ENCODE measurements at regions not wholly inside any gene's neighbourhood (a gene's known extent, or its start where the extent isn't known, plus 50 kb on each side); places are given as distances from the start of the nearest gene placed in this dataset.

DNA sequence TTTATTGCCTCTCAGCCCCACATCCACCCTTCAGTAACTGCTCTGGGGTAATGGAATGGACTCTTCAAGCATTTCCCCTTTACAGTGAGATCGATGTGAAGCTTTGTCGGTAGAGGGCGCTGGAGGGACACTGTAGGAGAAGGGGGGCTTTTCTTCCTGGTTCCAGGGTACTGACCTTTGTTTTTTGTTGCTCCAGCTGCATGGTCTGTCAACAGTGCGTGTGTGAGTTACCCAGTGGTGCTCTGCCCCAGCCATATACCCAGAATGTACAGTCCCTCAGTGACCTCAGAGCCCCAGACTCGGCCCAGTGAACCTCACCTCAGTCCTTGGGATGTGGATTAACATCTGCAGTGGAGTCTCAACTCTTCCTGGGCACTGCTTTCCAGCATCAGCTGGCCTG, 180.3 kb upstream of the TSC22D2 start:
- Histone ChIP-seq H4K8ac (ENCODE audit: low read depth, low read length) (no peak overlapping the region), H3K27ac (ENCODE audit: low read depth, low read length) (no peak overlapping the region), H3K56ac (ENCODE audit: low read length) (peak overlapping the region; percentile 1), H3K27me3 (ENCODE audit: insufficient read depth, low read length, poor library complexity) (no peaks in the 10 kb centered on the region), H3K23ac (ENCODE audit: low read length) (no peak overlapping the region), H3K4ac (ENCODE audit: low read depth, low read length) (no peak overlapping the region), H3K18ac (ENCODE audit: low read length) (no peak overlapping the region), H2BK15ac (replicated peaks; ENCODE audit: low read depth) (no peak overlapping the region), H3K9ac (ENCODE audit: low read length) (no peak overlapping the region), H4K5ac (ENCODE audit: low read length) (no peak overlapping the region), H2AK5ac (ENCODE audit: low read length) (no peak overlapping the region), H2BK5ac (ENCODE audit: low read length) (no peak overlapping the region), H3K79me2 (ENCODE audit: control insufficient read depth, insufficient read depth, low read length) (no peaks in the 10 kb centered on the region), H3K79me1 (ENCODE audit: low read length) (no peaks in the 10 kb centered on the region), H3K36me3 (ENCODE audit: control insufficient read depth, insufficient read depth, low read length) (no peaks in the 10 kb centered on the region), H3K4me2 (ENCODE audit: low read length) (no peak overlapping the region), H2BK120ac (ENCODE audit: low read depth, low read length) (no peak overlapping the region), H3K4me1 (ENCODE audit: control insufficient read depth, low read depth, low read length) (peaks cover 20% of the 10 kb centered on the region), H3K4me3 (ENCODE audit: low read length) (no peak overlapping the region)
- DNase-seq, result peak; percentile 91
- WGBS (ENCODE audit: extremely low coverage, insufficient coverage, low lambda C conversion rate), result no CpG with 5 or more reads among the region's 5 CpGs

DNA sequence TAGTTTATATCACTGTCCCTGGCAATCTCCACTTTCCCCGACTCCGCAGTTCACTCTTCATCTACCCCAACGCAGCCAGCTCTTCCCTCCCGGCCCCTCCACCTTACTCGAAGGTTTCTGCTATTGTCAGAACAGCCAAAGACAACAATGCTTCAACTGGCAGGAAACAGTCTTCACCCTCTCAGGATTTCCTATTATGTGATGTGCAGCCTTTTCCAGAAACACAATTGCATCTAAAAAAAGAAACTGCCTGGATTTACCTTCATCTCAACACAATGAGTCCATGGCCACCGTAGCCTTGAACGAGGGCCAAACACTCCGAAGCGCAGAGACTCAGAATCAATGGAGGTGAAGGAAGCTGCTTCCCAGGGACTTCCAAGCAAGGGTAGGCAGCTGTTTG, 182.1 kb upstream of the TSC22D2 start:
- Histone ChIP-seq H2BK5ac (ENCODE audit: low read length) (no peak overlapping the region), H3K23ac (ENCODE audit: low read length) (no peak overlapping the region), H2BK15ac (replicated peaks; ENCODE audit: low read depth) (no peak overlapping the region), H2AK5ac (ENCODE audit: low read length) (no peak overlapping the region), H3K79me2 (ENCODE audit: control insufficient read depth, insufficient read depth, low read length) (no peaks in the 10 kb centered on the region), H3K4ac (ENCODE audit: low read depth, low read length) (no peak overlapping the region), H3K9ac (ENCODE audit: low read length) (no peak overlapping the region), H3K4me2 (ENCODE audit: low read length) (no peak overlapping the region), H3K27me3 (ENCODE audit: insufficient read depth, low read length, poor library complexity) (no peaks in the 10 kb centered on the region), H3K18ac (ENCODE audit: low read length) (no peak overlapping the region), H3K4me3 (ENCODE audit: low read length) (no peak overlapping the region), H2BK120ac (ENCODE audit: low read depth, low read length) (no peak overlapping the region), H4K8ac (ENCODE audit: low read depth, low read length) (no peak overlapping the region), H4K5ac (ENCODE audit: low read length) (no peak overlapping the region), H3K79me1 (ENCODE audit: low read length) (no peaks in the 10 kb centered on the region), H3K36me3 (ENCODE audit: control insufficient read depth, insufficient read depth, low read length) (no peaks in the 10 kb centered on the region), H3K56ac (ENCODE audit: low read length) (no peak overlapping the region), H3K4me1 (ENCODE audit: control insufficient read depth, low read depth, low read length) (peaks cover 24% of the 10 kb centered on the region), H3K27ac (ENCODE audit: low read depth, low read length) (no peak overlapping the region)
- no CpG with 5 or more reads among the region's 9 CpGs for WGBS (ENCODE audit: extremely low coverage, insufficient coverage, low lambda C conversion rate)
- DNase-seq, result no peak

DNA sequence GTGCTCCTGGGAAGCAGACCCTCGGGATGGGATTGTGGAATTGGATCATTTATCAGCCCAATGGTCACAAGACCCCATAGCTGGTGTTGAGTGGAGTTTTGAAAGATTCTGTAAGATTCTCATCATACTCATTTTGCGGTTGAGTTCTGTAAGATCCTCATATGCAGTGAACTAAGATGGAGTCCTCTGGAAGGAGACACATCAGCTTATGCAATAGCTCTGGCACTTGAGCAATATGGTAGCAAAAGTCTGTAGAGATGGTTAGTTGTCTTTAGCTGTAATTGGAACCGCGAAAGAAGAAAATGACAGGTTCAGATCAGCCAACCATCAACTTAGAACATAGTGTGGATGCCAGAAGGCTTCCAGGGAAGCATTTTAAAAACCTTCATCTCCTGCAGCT, 184.5 kb upstream of the TSC22D2 start:
- no peak overlapping the region for H3K9ac ChIP-seq (ENCODE audit: low read length)
- DNase-seq, result no peak
- no peak overlapping the region for H2BK5ac ChIP-seq (ENCODE audit: low read length)
- H3K18ac ChIP-seq (ENCODE audit: low read length), result no peak overlapping the region
- no peak overlapping the region for H3K27ac ChIP-seq (ENCODE audit: low read depth, low read length)
- H2BK120ac ChIP-seq (ENCODE audit: low read depth, low read length), result no peak overlapping the region
- H3K27me3 ChIP-seq (ENCODE audit: insufficient read depth, low read length, poor library complexity), result no peaks in the 10 kb centered on the region
- no peak overlapping the region for H4K8ac ChIP-seq (ENCODE audit: low read depth, low read length)
- no peak overlapping the region for H2AK5ac ChIP-seq (ENCODE audit: low read length)
- H3K23ac ChIP-seq (ENCODE audit: low read length), result no peak overlapping the region
- H3K4me2 ChIP-seq (ENCODE audit: low read length), result no peak overlapping the region
- H3K56ac ChIP-seq (ENCODE audit: low read length), result no peak overlapping the region
- H3K36me3 ChIP-seq (ENCODE audit: control insufficient read depth, insufficient read depth, low read length), result no peaks in the 10 kb centered on the region
- no peak overlapping the region for H2BK15ac ChIP-seq (replicated peaks; ENCODE audit: low read depth)
- no peak overlapping the region for H3K4me3 ChIP-seq (ENCODE audit: low read length)
- no peak overlapping the region for H3K4ac ChIP-seq (ENCODE audit: low read depth, low read length)
- no peak overlapping the region for H4K5ac ChIP-seq (ENCODE audit: low read length)
- no peaks in the 10 kb centered on the region for H3K79me2 ChIP-seq (ENCODE audit: control insufficient read depth, insufficient read depth, low read length)
- no CpG with 5 or more reads among the region's 4 CpGs for WGBS (ENCODE audit: extremely low coverage, insufficient coverage, low lambda C conversion rate)
- H3K79me1 ChIP-seq (ENCODE audit: low read length), result no peaks in the 10 kb centered on the region
- H3K4me1 ChIP-seq (ENCODE audit: control insufficient read depth, low read depth, low read length), result peaks cover 25% of the 10 kb centered on the region

DNA sequence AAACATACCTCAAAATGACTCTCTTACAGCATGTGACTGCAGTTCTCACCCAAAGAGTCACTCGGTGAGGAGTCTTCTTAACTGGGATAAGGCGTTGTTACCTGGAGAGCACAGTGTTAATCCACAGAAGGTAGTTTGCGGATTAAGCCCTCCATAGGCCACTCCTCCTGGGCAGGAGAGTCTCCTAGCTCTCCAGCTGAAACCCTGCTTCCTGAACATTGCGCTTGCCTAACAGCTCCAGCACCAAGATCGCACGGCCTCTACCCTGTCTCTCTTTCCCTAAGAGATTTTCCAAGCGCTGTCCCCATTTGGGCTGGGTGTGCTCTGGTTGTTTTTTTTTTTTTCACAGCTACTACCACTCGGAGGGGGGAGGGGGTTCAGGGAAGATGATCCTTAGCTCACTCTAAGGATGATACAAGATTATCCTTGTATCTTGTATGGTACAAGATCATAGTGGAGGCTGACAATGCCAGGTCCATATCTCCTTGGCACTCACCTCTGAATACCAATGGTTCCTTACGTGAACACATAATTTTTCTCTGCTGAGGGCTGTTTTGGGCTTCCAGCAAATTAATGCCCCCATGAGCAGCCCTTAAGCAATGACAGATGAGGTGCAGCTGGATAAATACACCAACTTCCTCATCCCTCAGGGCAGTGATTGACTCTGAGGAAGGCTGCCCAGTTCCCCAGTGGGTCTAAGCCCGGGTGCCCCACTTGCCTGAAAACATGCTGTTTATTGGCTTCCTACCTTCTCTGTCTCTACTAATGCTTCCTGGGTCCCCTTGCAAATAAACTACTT, 185.2 kb upstream of the TSC22D2 start:
- no peak overlapping the region for H4K5ac ChIP-seq (ENCODE audit: low read length)
- H3K56ac ChIP-seq (ENCODE audit: low read length), result no peak overlapping the region
- no peaks in the 10 kb centered on the region for H3K27me3 ChIP-seq (ENCODE audit: insufficient read depth, low read length, poor library complexity)
- H3K4me1 ChIP-seq (ENCODE audit: control insufficient read depth, low read depth, low read length), result peaks cover 20% of the 10 kb centered on the region
- peak; percentile 82 for DNase-seq
- H3K9ac ChIP-seq (ENCODE audit: low read length), result no peak overlapping the region
- H3K4me3 ChIP-seq (ENCODE audit: low read length), result no peak overlapping the region
- no CpG with 5 or more reads among the region's 10 CpGs for WGBS (ENCODE audit: extremely low coverage, insufficient coverage, low lambda C conversion rate)
- H4K8ac ChIP-seq (ENCODE audit: low read depth, low read length), result no peak overlapping the region
- no peaks in the 10 kb centered on the region for H3K36me3 ChIP-seq (ENCODE audit: control insufficient read depth, insufficient read depth, low read length)
- no peak overlapping the region for H2AK5ac ChIP-seq (ENCODE audit: low read length)
- no peaks in the 10 kb centered on the region for H3K79me1 ChIP-seq (ENCODE audit: low read length)
- H3K18ac ChIP-seq (ENCODE audit: low read length), result no peak overlapping the region
- no peak overlapping the region for H3K27ac ChIP-seq (ENCODE audit: low read depth, low read length)
- no peaks in the 10 kb centered on the region for H3K79me2 ChIP-seq (ENCODE audit: control insufficient read depth, insufficient read depth, low read length)
- H3K4me2 ChIP-seq (ENCODE audit: low read length), result no peak overlapping the region
- no peak overlapping the region for H3K4ac ChIP-seq (ENCODE audit: low read depth, low read length)
- no peak overlapping the region for H2BK15ac ChIP-seq (replicated peaks; ENCODE audit: low read depth)
- no peak overlapping the region for H3K23ac ChIP-seq (ENCODE audit: low read length)
- H2BK120ac ChIP-seq (ENCODE audit: low read depth, low read length), result no peak overlapping the region
- no peak overlapping the region for H2BK5ac ChIP-seq (ENCODE audit: low read length)

DNA sequence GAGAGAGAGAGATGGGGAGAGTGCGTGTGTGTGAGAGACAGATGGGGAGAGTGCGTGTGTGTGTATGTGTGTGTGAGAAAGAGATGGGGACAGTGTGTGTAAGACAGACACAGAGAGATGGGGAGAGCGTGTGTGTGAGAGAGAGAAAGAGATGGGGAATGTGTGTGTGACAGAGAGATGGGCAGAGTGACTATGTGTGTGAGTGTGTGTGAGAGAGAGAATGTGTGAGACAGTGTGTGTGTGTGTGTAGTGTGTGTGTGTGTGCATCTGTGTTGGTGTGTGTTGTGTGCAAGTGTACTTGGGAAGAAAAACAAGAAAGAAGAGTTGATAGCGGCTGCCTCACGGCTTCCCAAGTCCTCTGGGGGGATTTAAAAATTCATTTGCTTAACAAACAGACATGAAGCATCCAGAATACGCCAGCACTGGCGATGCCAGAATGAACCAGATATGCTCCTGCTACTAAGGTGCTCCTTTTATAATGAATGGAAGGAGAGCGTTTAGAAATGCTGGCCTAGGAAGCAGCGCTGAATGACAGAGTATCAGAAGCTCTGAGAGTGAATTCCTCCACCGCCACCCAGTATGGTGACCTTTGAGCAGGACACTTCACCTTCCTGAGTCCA, 186.1 kb upstream of the TSC22D2 start:
- Histone ChIP-seq H3K56ac (ENCODE audit: low read length) (peak overlapping the region; percentile 59), H3K4me2 (ENCODE audit: low read length) (no peak overlapping the region), H3K4me1 (ENCODE audit: control insufficient read depth, low read depth, low read length) (peaks cover 20% of the 10 kb centered on the region), H3K36me3 (ENCODE audit: control insufficient read depth, insufficient read depth, low read length) (no peaks in the 10 kb centered on the region), H3K27ac (ENCODE audit: low read depth, low read length) (no peak overlapping the region), H3K4me3 (ENCODE audit: low read length) (no peak overlapping the region), H4K5ac (ENCODE audit: low read length) (no peak overlapping the region), H2BK120ac (ENCODE audit: low read depth, low read length) (no peak overlapping the region), H3K79me1 (ENCODE audit: low read length) (no peaks in the 10 kb centered on the region), H3K9ac (ENCODE audit: low read length) (peak overlapping the region; percentile 50), H2BK5ac (ENCODE audit: low read length) (no peak overlapping the region), H3K4ac (ENCODE audit: low read depth, low read length) (no peak overlapping the region), H2AK5ac (ENCODE audit: low read length) (peak overlapping the region; percentile 15), H3K27me3 (ENCODE audit: insufficient read depth, low read length, poor library complexity) (no peaks in the 10 kb centered on the region), H3K23ac (ENCODE audit: low read length) (no peak overlapping the region), H4K8ac (ENCODE audit: low read depth, low read length) (no peak overlapping the region), H3K18ac (ENCODE audit: low read length) (no peak overlapping the region), H2BK15ac (replicated peaks; ENCODE audit: low read depth) (no peak overlapping the region), H3K79me2 (ENCODE audit: control insufficient read depth, insufficient read depth, low read length) (no peaks in the 10 kb centered on the region)
- 100% methylated on average over 3 of the region's 10 CpGs for WGBS (ENCODE audit: extremely low coverage, insufficient coverage, low lambda C conversion rate)
- no peak for DNase-seq

Measured in mesendoderm (in vitro differentiated cells).